PFSK-1 (cell line): ENCODE measurements at regions not wholly inside any gene's neighbourhood (a gene's known extent, or its start where the extent isn't known, plus 50 kb on each side); places are given as distances from the start of the nearest gene placed in this dataset.

Source experiments
- FOXP2 ChIP-seq: optimal IDR thresholded peaks from 2 replicates; pipeline ENCODE3; 2011; ENCODE audit warnings: borderline replicate concordance, control low read depth, inconsistent platforms; ENCODE audit not compliant: insufficient read depth; ENCODE audit errors: extremely low read length, extremely low read depth
- POLR2AphosphoS5 ChIP-seq: IDR thresholded peaks from 2 replicates; pipeline ENCODE4 v1.6.1; 2012; ENCODE audit warnings: low read depth, mild to moderate bottlenecking, control low read depth, low read length, moderate library complexity
- SIN3A ChIP-seq: IDR thresholded peaks from 2 replicates; pipeline ENCODE4 v1.6.1; 2012; ENCODE audit warnings: mild to moderate bottlenecking, low read length, moderate library complexity, borderline replicate concordance; ENCODE audit not compliant: insufficient read depth
- TAF1 ChIP-seq: IDR thresholded peaks from 2 replicates; pipeline ENCODE4 v1.6.1; 2012; ENCODE audit warnings: low read length, control low read depth, borderline replicate concordance; ENCODE audit not compliant: insufficient read depth
- TF ChIP-seq, protein P1 (sequence below), 2 experiments: IDR thresholded peaks; 2 replicates each; pipeline versions ENCODE4 v1.6.1 to v1.8.0; 2011 to 2012; ENCODE audit warnings: low read depth in 2 of 2, low read length in 2 of 2, control low read depth in 1 of 2, inconsistent platforms in 1 of 2, mild to moderate bottlenecking in 1 of 2, moderate library complexity in 1 of 2; ENCODE audit not compliant: insufficient read depth in 1 of 2

DNA sequence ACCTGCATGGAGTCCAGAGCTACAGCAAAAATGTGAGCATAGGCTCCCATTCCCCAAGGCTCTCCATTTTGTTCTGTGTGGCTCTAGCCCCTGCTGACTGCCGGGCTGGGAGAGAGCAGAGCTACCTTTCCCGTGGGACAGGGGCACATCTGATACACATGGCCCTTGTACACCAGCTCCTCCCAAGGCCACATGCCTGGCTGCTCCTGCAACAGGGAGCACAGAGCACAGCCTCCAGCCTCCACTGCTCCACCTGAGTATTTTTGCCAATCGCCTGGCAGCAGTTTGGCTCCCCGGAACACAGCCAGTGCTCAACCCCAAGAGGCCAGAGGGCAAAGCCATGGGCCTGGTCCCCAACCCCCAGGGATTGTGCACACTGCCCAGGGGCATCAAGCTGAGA is 146.5 kb downstream of the CHD1L start:
- TF ChIP-seq POLR2AphosphoS5 (no peak), FOXP2 (no peak), SIN3A (no peak), TAF1 (no peak)
- TF ChIP-seq, protein P1, sequence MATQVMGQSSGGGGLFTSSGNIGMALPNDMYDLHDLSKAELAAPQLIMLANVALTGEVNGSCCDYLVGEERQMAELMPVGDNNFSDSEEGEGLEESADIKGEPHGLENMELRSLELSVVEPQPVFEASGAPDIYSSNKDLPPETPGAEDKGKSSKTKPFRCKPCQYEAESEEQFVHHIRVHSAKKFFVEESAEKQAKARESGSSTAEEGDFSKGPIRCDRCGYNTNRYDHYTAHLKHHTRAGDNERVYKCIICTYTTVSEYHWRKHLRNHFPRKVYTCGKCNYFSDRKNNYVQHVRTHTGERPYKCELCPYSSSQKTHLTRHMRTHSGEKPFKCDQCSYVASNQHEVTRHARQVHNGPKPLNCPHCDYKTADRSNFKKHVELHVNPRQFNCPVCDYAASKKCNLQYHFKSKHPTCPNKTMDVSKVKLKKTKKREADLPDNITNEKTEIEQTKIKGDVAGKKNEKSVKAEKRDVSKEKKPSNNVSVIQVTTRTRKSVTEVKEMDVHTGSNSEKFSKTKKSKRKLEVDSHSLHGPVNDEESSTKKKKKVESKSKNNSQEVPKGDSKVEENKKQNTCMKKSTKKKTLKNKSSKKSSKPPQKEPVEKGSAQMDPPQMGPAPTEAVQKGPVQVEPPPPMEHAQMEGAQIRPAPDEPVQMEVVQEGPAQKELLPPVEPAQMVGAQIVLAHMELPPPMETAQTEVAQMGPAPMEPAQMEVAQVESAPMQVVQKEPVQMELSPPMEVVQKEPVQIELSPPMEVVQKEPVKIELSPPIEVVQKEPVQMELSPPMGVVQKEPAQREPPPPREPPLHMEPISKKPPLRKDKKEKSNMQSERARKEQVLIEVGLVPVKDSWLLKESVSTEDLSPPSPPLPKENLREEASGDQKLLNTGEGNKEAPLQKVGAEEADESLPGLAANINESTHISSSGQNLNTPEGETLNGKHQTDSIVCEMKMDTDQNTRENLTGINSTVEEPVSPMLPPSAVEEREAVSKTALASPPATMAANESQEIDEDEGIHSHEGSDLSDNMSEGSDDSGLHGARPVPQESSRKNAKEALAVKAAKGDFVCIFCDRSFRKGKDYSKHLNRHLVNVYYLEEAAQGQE (IDR thresholded peaks at IDR 0.05; ENCODE audit: insufficient read depth in 1 of 2, low read depth in 2 of 2, low read length in 2 of 2): no peak

DNA sequence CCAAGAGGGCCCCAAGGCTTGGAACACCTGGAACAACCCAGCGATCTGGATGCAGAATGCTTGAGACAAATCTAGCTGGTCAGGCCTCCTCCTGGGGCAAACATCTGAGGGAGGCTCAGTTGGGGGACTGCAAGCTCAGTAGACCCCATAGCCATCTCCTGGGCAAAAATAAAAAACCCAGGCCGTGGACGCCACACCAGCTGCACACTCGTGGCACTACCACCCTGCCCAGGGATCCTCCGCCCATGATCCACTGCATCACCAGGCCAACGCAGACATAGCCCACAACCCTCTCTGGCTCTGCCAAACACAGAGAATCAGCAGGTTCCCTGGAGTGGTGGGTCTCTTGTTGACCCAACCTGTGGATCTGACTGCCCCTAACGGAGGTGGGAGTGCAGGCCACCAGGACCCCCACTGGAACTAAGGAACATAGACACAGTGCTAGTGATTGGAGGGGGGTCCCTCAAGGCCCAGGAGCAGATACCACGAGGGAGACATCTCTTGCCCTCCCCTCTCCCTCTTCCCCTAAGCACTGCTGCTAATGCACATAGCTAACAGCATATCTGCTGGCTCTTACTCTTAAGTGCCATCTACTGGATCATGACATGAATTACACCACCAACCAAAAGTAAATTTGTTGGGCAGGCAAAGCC is 147.2 kb downstream of the CHD1L start:
- TF ChIP-seq SIN3A: no peak
- TF ChIP-seq, protein P1 (IDR thresholded peaks at IDR 0.05; ENCODE audit: insufficient read depth in 1 of 2, low read depth in 2 of 2, low read length in 2 of 2): no peak
- no peak for TF ChIP-seq FOXP2
- TF ChIP-seq TAF1: no peak
- no peak for TF ChIP-seq POLR2AphosphoS5

DNA sequence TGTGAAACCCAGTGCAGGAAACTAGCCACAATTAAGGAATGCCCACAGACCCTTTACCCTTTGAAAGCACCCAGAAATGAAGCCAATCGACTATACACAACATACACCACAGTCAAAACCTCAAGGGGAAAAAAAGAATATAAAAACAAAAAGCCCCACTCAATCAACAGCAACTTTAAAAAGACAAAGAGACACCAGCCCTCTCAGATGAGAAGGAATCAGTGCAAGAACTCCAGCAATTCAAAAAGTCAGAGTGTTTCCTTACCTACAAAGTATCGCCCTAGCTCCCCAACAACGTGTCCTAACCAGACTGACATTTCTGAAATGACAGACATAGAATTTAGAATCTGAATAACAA is 147.7 kb downstream of the CHD1L start:
- no peak for TF ChIP-seq FOXP2
- TF ChIP-seq SIN3A: no peak
- TF ChIP-seq TAF1: no peak
- no peak for TF ChIP-seq POLR2AphosphoS5
- TF ChIP-seq, protein P1 (IDR thresholded peaks at IDR 0.05; ENCODE audit: insufficient read depth in 1 of 2, low read depth in 2 of 2, low read length in 2 of 2): no peak

DNA sequence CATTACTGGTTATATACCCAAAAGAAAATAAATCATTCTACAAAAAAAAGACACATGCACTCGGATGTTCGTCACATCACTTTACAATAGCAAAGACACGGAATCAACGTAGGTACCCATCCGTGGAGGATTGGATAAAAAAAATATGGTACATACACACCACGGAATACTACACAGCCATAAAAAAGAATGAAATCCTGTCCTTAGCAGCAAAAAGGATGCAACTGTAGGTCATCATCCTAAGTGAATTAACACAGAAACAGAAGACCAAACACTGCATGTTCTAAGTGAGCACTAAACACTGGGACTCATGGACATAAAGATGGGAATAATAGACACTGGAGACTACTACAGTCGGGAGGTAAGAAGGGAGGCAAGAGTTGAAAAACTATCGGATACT is 148.6 kb downstream of the CHD1L start:
- TF ChIP-seq, protein P1 (IDR thresholded peaks at IDR 0.05; ENCODE audit: insufficient read depth in 1 of 2, low read depth in 2 of 2, low read length in 2 of 2): no peak
- TF ChIP-seq POLR2AphosphoS5 (no peak), FOXP2 (no peak), TAF1 (no peak), SIN3A (no peak)

DNA sequence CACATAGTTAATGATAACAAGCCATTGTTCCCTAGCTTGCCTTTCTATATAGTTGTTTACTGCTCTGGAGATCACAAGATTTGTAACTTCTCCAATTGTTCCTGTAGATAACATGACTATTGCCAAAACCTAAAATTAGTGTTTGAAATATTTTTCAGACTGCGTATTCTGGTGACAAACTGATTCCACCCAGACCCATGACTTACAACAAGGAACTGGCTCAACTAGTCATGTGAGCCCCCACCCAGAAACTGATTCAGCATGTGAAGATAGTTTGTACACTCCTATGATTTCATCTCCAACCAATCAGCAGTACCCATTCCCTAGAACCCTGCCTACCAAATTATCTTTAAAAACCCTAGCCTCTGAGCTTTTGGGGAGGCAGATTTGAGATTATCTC is 131.4 kb upstream of the BCL9 start:
- TF ChIP-seq, protein P1 (IDR thresholded peaks at IDR 0.05; ENCODE audit: insufficient read depth in 1 of 2, low read depth in 2 of 2, low read length in 2 of 2): no peak
- TF ChIP-seq FOXP2 (no peak), TAF1 (no peak), SIN3A (no peak), POLR2AphosphoS5 (no peak)
